GM12878 (cell line): ENCODE measurements at regions not wholly inside any gene's neighbourhood (a gene's known extent, or its start where the extent isn't known, plus 50 kb on each side); places are given as distances from the start of the nearest gene placed in this dataset.
A peak's percentile ranks its signal among the peaks of the same experiment; 100 is the strongest.

Source experiments
- ATAC-seq: fragments of 200-7000 bp; cut with Tn5 transposase; 3 replicates; pipeline ENCODE4 v1.9.1; 2020; ENCODE audit warnings: mild to moderate bottlenecking, moderate library complexity
- BruUV-seq: library from RNA; stranded (reverse); fragments of 400-500 nt; replicated peaks from 2 replicates; lab custom pipeline; 2021; lab: Mats Ljungman, UMichigan
- CTCF ChIA-PET: fragments of 300-600 bp; sonication (Branson Sonifier 250); formaldehyde crosslinking; extraction: SDS; loops from one replicate; lab custom pipeline; 2021; ENCODE audit warnings: inconsistent platforms; lab: Yijun Ruan, JAX
- POLR2A ChIA-PET: fragments of 350-600 bp; formaldehyde crosslinking; extraction: SDS; loops from one replicate; lab custom pipeline; 2021; ENCODE audit warnings: inconsistent platforms; lab: Charles Lee
- RAD21 ChIA-PET: fragments of 300-600 bp; sonication (Branson Sonifier 250); formaldehyde crosslinking; loops from one replicate; lab custom pipeline; 2023; ENCODE audit warnings: antibody characterized with exemption; ENCODE audit not compliant: unreplicated experiment; lab: Charles Lee
- SMC1A ChIA-PET: fragments of 300-600 bp; sonication (Branson Sonifier 250); formaldehyde crosslinking; loops from one replicate; lab custom pipeline; 2023; ENCODE audit not compliant: unreplicated experiment, uncharacterized antibody; lab: Charles Lee
- DNase-seq: peaks from one replicate; pipeline ENCODE4 v3.0.0-alpha.2; 2011; ENCODE audit warnings: low read depth, low spot score
- FAIRE-seq: peaks from 3 replicates; lab custom pipeline; 2011; peaks lifted over from hg19 to GRCh38; lab: Jason Lieb, UNC
- H2AFZ ChIP-seq: 2 replicates; pipeline ENCODE4 v1.6.0; 2011; ENCODE audit warnings: low read depth, low read length, control low read depth; ENCODE audit not compliant: control insufficient read depth
- H3K27ac ChIP-seq: 2 replicates; pipeline ENCODE4 v1.5.1; 2011; ENCODE audit warnings: control low read depth; ENCODE audit not compliant: control insufficient read depth, insufficient read depth
- H3K27me3 ChIP-seq, 2 experiments: replicated peaks in 1 of 2; 2 replicates each; pipeline versions ENCODE4 v1.6.0 to v1.6.1; 2011; ENCODE audit warnings: low read length in 1 of 2; ENCODE audit not compliant: control insufficient read depth in 2 of 2, insufficient read depth in 2 of 2
- H3K36me3 ChIP-seq, 2 experiments: 2 replicates each; pipeline ENCODE4 v1.5.1; 2011; ENCODE audit warnings: low read length in 1 of 2; ENCODE audit not compliant: control insufficient read depth in 2 of 2, insufficient read depth in 2 of 2
- H3K4me1 ChIP-seq: 2 replicates; pipeline ENCODE4 v1.6.1; 2011; ENCODE audit warnings: mild to moderate bottlenecking, low read length, moderate library complexity, mixed read lengths; ENCODE audit not compliant: control insufficient read depth, insufficient read depth
- H3K4me2 ChIP-seq: 2 replicates; pipeline ENCODE4 v1.6.0; 2011; ENCODE audit warnings: control low read depth; ENCODE audit not compliant: control insufficient read depth, insufficient read depth
- H3K4me3 ChIP-seq: fragments of 200-600 bp; sonication (generic); 2 replicates; pipeline ENCODE4 v1.5.1; 2016
- H3K79me2 ChIP-seq: 2 replicates; pipeline ENCODE4 v1.6.0; 2011; ENCODE audit warnings: low read length; ENCODE audit not compliant: control insufficient read depth, insufficient read depth
- H3K9ac ChIP-seq: 2 replicates; pipeline ENCODE4 v1.8.0; 2011; ENCODE audit warnings: low read length, control low read depth, mixed read lengths; ENCODE audit not compliant: control insufficient read depth, insufficient read depth
- H3K9me3 ChIP-seq: replicated peaks from 3 replicates; pipeline ENCODE4 v1.5.1; 2011; ENCODE audit warnings: mild to moderate bottlenecking, low read length; ENCODE audit not compliant: control insufficient read depth, insufficient read depth
- H4K20me1 ChIP-seq: 2 replicates; pipeline ENCODE4 v1.6.0; 2011; ENCODE audit not compliant: control insufficient read depth, insufficient read depth
- BCLAF1 ChIP-seq: fragments of 450-650 bp; IDR thresholded peaks from 2 replicates; pipeline ENCODE4 v1.6.1; 2017; ENCODE audit warnings: antibody characterized with exemption, mild to moderate bottlenecking, moderate library complexity
- BRCA1 ChIP-seq: IDR thresholded peaks from 2 replicates; pipeline ENCODE4 v1.6.1; 2011; ENCODE audit warnings: low read depth, low read length, improper control_type of control experiment
- EGR1 ChIP-seq, 2 experiments: IDR thresholded peaks; 1 replicate in 1 of 2; 2 replicates in 1 of 2; pipeline ENCODE4 v1.6.1; 2011 to 2012; ENCODE audit warnings: low read depth in 2 of 2, low read length in 2 of 2, borderline replicate concordance in 1 of 2, mild to moderate bottlenecking in 1 of 2, moderate library complexity in 1 of 2
- FOS ChIP-seq: IDR thresholded peaks from 3 replicates; pipeline ENCODE4 v1.6.1; 2011; ENCODE audit warnings: borderline replicate concordance; ENCODE audit not compliant: insufficient read length; ENCODE audit errors: extremely low read depth
- GABPA ChIP-seq: IDR thresholded peaks from 2 replicates; pipeline ENCODE4 v1.6.1; 2014; ENCODE audit warnings: antibody characterized with exemption, low read depth, mild to moderate bottlenecking, inconsistent platforms
- IKZF1 ChIP-seq: fragments of 450-650 bp; conservative IDR thresholded peaks from 2 replicates; pipeline ENCODE4 v1.6.1; 2017; ENCODE audit warnings: antibody characterized with exemption, mild to moderate bottlenecking
- MTA2 ChIP-seq: fragments of 450-650 bp; IDR thresholded peaks from 2 replicates; pipeline ENCODE4 v1.6.1; 2016; ENCODE audit warnings: low read depth, mild to moderate bottlenecking, moderate library complexity
- NFIC ChIP-seq: IDR thresholded peaks from 2 replicates; pipeline ENCODE4 v1.6.1; 2012; ENCODE audit warnings: low read depth, mild to moderate bottlenecking, inconsistent platforms, low read length, moderate library complexity
- RELB ChIP-seq: fragments of 450-650 bp; IDR thresholded peaks from 2 replicates; pipeline ENCODE4 v1.6.1; 2017; ENCODE audit warnings: low read depth, mild to moderate bottlenecking, moderate library complexity
- SMARCA5 ChIP-seq: fragments of 450-650 bp; IDR thresholded peaks from 2 replicates; pipeline ENCODE4 v1.6.1; 2017; ENCODE audit warnings: mild to moderate bottlenecking
- STAT1 ChIP-seq: fragments of 450-650 bp; conservative IDR thresholded peaks from 2 replicates; pipeline ENCODE4 v1.6.1; 2014; ENCODE audit warnings: antibody characterized with exemption, mild to moderate bottlenecking
- TAF1 ChIP-seq: IDR thresholded peaks from 2 replicates; pipeline ENCODE4 v1.6.1; 2011; ENCODE audit warnings: mild to moderate bottlenecking, low read depth, low read length, borderline replicate concordance
- TCF12 ChIP-seq: IDR thresholded peaks from 2 replicates; pipeline ENCODE4 v1.6.1; 2011; ENCODE audit warnings: low read depth, mild to moderate bottlenecking, low read length
- YBX1 ChIP-seq: fragments of 450-650 bp; IDR thresholded peaks from 2 replicates; pipeline ENCODE4 v1.6.1; 2016; ENCODE audit warnings: antibody characterized with exemption
- ZNF592 ChIP-seq: fragments of 450-650 bp; IDR thresholded peaks from 2 replicates; pipeline ENCODE4 v1.6.1; 2017; ENCODE audit warnings: mild to moderate bottlenecking, moderate library complexity
- WGBS: methylation state at CpG from one replicate; pipeline ENCODE4 v1.1.6; 2016; ENCODE audit warnings: low lambda C conversion rate; ENCODE audit not compliant: insufficient replicate concordance, insufficient coverage; ENCODE audit errors: missing lambda C conversion rate; 5-methylcytosine and 5-hydroxymethylcytosine counted together
- in situ Hi-C: fragments of 300-500 bp; cut with MboI; formaldehyde crosslinking; loops from 9 replicates; pipeline ENCODE4 v1.14.3; 2018; ENCODE audit warnings: mixed read lengths
- intact Hi-C: fragments of 100-400 bp; cut with micrococcal nuclease; formaldehyde crosslinking; loops from one replicate; pipeline ENCODE4 v1.14.2; 2022; ENCODE audit not compliant: unreplicated experiment

- RAD21 ChIA-PET = interaction anchor here (0.9 to 4.3 kb wide), 30 partner anchors 8 to 535 kb away, joined by 3 to 62 read pairs (median 7); partner anchors contain the start of gene SP140L
- CTCF ChIA-PET = interaction anchor here (0.8 to 2.7 kb wide), 12 partner anchors 8 to 595 kb away, joined by 3 to 21 read pairs (median 6); no protein-coding TSS in a partner anchor
- BruUV-seq = no TSS peak
- Histone ChIP-seq H2AFZ (peak overlapping the region; percentile 6), H3K27ac (peak overlapping the region; percentile 86), H3K36me3 (no peaks in the 10 kb centered on the region), H3K4me3 (peak overlapping the region; percentile 32; the same call in 1 of the 2 replicates), H3K4me2 (peak overlapping the region; percentile 79), H3K4me1 (peaks cover 47% of the 10 kb centered on the region), H3K27me3 (no peaks in the 10 kb centered on the region), H3K79me2 (peaks cover 2% of the 10 kb centered on the region), H3K9me3 (peaks cover 8% of the 10 kb centered on the region), H4K20me1 (no peaks in the 10 kb centered on the region), H3K9ac (peak overlapping the region; percentile 60)
- no peak for DNase-seq
- WGBS = under 1% methylated on average over 7 of the region's 7 CpGs
- in situ Hi-C loops (loop anchor here (5.0 kb wide), 1 partner anchor 395 kb away; no protein-coding TSS in a partner anchor), intact Hi-C loops (loop anchor here (5.0 kb wide), 1 partner anchor 155 kb away; no protein-coding TSS in a partner anchor)
- SMC1A ChIA-PET = interaction anchor here (0.8 to 6.4 kb wide), 25 partner anchors 8 to 594 kb away, joined by 3 to 82 read pairs (median 6); partner anchors contain the start of gene SP100
- peak; percentile 76 for FAIRE-seq
- ATAC-seq = peak; percentile 70
- POLR2A ChIA-PET = interaction anchor here (0.5 to 2.4 kb wide), 18 partner anchors 8 to 604 kb away, joined by 3 to 41 read pairs (median 4); partner anchors contain the start of genes SP110 and SP140
- no peak for TF ChIP-seq BCLAF1
- 0 out of 2 replicates have a peak, but pooled peaks have one; percentile 62 for TF ChIP-seq SMARCA5
- no peak for TF ChIP-seq STAT1
- TF ChIP-seq IKZF1 = peak; percentile 51
- no peak for TF ChIP-seq ZNF592
- peak; percentile 67 for TF ChIP-seq GABPA
- TF ChIP-seq RELB = no peak; the same call in 1 of the 2 replicates
- TF ChIP-seq TAF1 = peak; percentile 59; the same call in 1 of the 2 replicates
- TF ChIP-seq FOS = no peak
- TF ChIP-seq TCF12 = peak; percentile 89
- no peak for TF ChIP-seq MTA2
- no peak for TF ChIP-seq YBX1
- no peak for TF ChIP-seq BRCA1
- peak in 1 of 2 experiments; percentile 89; a peak in 2 of 3 replicates for TF ChIP-seq EGR1 (IDR thresholded peaks at IDR 0.05; ENCODE audit: borderline replicate concordance in 1 of 2, low read depth in 2 of 2, low read length in 2 of 2)
- TF ChIP-seq NFIC = no peak
These were observed 109.9 kb upstream of the CAB39 start for GRCh38 chr2:230602562-230603230.
